ENCODE measurements at regions not wholly inside any gene's neighbourhood (a gene's known extent, or its start where the extent isn't known, plus 50 kb on each side); places are given as distances from the start of the nearest gene placed in this dataset.
A peak's percentile ranks its signal among the peaks of the same experiment; 100 is the strongest.

DNA sequence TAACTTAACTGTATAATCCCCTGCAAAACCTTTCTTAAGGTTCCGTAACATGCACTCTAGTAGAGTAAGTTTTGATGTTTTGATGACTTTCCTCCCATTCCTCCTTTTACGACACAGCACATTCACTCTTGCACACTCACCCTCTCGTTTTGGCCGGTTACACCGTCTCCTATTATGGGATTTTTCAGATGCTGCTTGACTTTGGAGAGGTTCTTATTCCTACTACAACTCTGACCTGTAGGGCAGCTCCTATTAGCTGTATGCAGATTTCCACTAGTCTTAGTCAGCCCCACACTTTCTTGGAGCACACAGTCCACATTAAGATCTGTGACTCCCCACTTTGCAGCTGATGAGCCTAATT lies 223.7 kb upstream of the SYNCRIP start:
- TF ChIP-seq ZFP3 (CRISPR knock-in tag; IDR thresholded peaks at IDR 0.05) (no peak), RARB (CRISPR knock-in tag; IDR thresholded peaks at IDR 0.05) (no peak), ZNF565 (CRISPR knock-in tag; conservative IDR thresholded peaks at IDR 0.05; ENCODE audit: low read depth) (no peak)
- TF ChIP-seq, protein P1, sequence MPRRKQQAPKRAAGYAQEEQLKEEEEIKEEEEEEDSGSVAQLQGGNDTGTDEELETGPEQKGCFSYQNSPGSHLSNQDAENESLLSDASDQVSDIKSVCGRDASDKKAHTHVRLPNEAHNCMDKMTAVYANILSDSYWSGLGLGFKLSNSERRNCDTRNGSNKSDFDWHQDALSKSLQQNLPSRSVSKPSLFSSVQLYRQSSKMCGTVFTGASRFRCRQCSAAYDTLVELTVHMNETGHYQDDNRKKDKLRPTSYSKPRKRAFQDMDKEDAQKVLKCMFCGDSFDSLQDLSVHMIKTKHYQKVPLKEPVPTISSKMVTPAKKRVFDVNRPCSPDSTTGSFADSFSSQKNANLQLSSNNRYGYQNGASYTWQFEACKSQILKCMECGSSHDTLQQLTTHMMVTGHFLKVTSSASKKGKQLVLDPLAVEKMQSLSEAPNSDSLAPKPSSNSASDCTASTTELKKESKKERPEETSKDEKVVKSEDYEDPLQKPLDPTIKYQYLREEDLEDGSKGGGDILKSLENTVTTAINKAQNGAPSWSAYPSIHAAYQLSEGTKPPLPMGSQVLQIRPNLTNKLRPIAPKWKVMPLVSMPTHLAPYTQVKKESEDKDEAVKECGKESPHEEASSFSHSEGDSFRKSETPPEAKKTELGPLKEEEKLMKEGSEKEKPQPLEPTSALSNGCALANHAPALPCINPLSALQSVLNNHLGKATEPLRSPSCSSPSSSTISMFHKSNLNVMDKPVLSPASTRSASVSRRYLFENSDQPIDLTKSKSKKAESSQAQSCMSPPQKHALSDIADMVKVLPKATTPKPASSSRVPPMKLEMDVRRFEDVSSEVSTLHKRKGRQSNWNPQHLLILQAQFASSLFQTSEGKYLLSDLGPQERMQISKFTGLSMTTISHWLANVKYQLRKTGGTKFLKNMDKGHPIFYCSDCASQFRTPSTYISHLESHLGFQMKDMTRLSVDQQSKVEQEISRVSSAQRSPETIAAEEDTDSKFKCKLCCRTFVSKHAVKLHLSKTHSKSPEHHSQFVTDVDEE (CRISPR knock-in tag; IDR thresholded peaks at IDR 0.05), result no peak
- no peak for ATAC-seq

DNA sequence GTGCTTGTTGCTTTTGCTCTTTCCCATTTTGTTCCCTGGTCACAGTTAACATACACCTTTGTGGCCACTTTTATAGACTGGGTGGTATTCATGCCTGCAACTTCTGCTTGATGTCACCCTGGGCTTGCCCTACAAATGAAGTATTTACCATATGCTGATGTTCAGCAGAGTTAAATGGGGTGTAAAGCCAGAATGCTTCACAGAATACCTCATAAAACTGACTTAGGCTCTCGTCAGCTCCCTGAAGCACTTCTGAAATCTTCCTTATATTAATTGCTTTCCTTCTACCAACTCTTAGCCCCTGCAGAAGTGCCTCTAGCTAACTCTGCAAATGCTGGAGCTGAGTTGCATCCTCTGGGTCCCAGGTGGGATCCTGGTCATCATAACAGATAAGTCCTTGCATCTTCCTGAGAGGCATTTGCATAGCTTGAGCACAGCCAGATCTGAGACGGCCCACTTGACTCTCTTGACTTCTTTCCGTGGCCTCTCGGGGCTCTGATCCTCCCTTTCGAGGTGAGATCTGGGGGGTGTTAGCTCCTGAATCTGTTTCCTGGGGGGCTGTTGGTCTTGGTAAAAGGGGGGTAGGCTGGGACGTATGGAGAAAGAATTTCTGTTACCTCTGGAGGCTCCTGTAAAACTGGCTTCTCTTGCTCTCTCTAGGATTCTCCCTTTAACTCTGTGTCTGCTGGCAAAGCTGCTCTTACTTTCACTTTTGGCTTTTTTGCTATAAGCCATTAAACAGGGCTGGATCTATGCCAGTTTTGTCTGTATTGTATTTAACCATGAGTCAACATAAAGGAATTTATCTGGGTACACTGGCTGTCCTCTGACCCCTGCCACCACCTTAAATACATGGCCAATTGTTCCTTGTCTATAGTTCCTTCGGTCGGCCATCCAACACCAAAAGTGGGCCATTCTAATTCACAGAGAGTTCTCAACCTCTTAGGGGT lies 223.0 kb upstream of the SYNCRIP start:
- ATAC-seq, result peak; percentile 58
- TF ChIP-seq, protein P2, sequence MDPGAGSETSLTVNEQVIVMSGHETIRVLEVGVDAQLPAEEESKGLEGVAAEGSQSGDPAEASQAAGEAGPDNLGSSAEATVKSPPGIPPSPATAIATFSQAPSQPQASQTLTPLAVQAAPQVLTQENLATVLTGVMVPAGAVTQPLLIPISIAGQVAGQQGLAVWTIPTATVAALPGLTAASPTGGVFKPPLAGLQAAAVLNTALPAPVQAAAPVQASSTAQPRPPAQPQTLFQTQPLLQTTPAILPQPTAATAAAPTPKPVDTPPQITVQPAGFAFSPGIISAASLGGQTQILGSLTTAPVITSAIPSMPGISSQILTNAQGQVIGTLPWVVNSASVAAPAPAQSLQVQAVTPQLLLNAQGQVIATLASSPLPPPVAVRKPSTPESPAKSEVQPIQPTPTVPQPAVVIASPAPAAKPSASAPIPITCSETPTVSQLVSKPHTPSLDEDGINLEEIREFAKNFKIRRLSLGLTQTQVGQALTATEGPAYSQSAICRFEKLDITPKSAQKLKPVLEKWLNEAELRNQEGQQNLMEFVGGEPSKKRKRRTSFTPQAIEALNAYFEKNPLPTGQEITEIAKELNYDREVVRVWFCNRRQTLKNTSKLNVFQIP (CRISPR knock-in tag; IDR thresholded peaks at IDR 0.05; ENCODE audit: borderline replicate concordance, low read depth), result no peak
- TF ChIP-seq ESRRG (CRISPR knock-in tag; IDR thresholded peaks at IDR 0.05) (no peak), OSR1 (CRISPR knock-in tag; IDR thresholded peaks at IDR 0.05) (no peak), TCF4 (CRISPR knock-in tag; IDR thresholded peaks at IDR 0.05; ENCODE audit: borderline replicate concordance) (no peak), ZNF565 (CRISPR knock-in tag; conservative IDR thresholded peaks at IDR 0.05; ENCODE audit: low read depth) (no peak), BACH2 (CRISPR knock-in tag; IDR thresholded peaks at IDR 0.05; ENCODE audit: borderline replicate concordance) (no peak), ZNF8 (CRISPR knock-in tag; IDR thresholded peaks at IDR 0.05) (no peak)

DNA sequence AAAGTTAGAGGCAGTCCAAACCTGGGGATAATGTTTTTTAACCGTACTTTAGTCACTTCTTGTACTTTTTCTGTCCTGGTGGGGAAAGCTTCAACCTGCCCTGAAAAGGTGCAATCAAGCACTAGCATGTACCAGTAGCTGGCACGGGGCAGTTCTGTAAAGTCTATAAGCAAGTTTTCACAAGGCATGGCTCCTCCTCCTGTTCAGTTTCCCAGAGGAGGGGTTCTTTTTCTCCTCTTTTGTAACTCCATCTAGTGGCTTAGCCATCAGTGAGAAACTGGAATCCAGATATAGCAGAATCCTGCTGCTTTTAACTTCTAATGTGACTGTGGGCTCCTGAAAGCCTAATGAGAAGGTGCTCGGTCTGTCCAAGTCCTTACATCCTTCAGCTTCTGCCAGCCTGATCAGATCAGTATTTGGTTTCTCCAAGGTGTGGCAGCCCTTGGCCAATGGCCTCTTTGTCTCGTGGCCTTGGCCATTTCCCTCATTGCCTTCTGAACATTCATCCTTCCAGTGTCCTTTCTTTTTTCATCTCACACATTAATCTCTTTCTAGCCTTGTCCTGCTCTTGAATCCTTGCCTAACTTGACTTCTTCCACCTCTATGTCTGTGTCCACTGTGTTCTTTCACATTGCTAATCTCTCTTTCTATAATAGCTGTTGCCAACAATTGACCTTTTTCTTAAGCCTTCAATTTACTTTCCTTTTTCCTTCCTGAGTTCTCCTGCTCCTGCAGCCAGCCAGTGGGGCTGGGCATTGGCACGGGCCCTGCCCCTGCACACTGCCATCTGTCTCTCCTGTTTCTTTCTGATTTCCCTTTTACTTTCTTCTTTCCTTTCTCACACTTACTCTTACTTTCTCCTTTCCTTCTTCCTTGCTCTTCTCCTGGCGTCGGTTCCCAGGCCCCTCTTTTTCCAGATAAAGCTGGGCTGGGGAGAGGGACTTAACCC lies 222.0 kb upstream of the SYNCRIP start:
- no peak; the same call in 2 of the 3 replicates for ATAC-seq

More for the DNA sequence above, 222.0 kb upstream of the SYNCRIP start:
- TF ChIP-seq ZNF565 (CRISPR knock-in tag; conservative IDR thresholded peaks at IDR 0.05; ENCODE audit: low read depth) (no peak), BACH2 (CRISPR knock-in tag; IDR thresholded peaks at IDR 0.05; ENCODE audit: borderline replicate concordance) (no peak), TOX (CRISPR knock-in tag; IDR thresholded peaks at IDR 0.05; ENCODE audit: borderline replicate concordance) (no peak), ZNF8 (CRISPR knock-in tag; IDR thresholded peaks at IDR 0.05) (no peak), ZFP30 (CRISPR knock-in tag; IDR thresholded peaks at IDR 0.05) (no peak), CSDC2 (CRISPR knock-in tag; IDR thresholded peaks at IDR 0.05) (no peak), RARB (CRISPR knock-in tag; IDR thresholded peaks at IDR 0.05) (no peak), GLIS3 (CRISPR knock-in tag; IDR thresholded peaks at IDR 0.05) (no peak), ISL1 (CRISPR knock-in tag; IDR thresholded peaks at IDR 0.05) (no peak), ESRRG (CRISPR knock-in tag; IDR thresholded peaks at IDR 0.05) (no peak), TCF4 (CRISPR knock-in tag; IDR thresholded peaks at IDR 0.05; ENCODE audit: borderline replicate concordance) (no peak), ZC3H10 (CRISPR knock-in tag; IDR thresholded peaks at IDR 0.05) (no peak), SNAI2 (CRISPR knock-in tag; IDR thresholded peaks at IDR 0.05) (no peak), ZNF70 (CRISPR knock-in tag; IDR thresholded peaks at IDR 0.05) (no peak), OSR1 (CRISPR knock-in tag; IDR thresholded peaks at IDR 0.05) (no peak), ZFP3 (CRISPR knock-in tag; IDR thresholded peaks at IDR 0.05) (no peak)
- TF ChIP-seq, protein P3, sequence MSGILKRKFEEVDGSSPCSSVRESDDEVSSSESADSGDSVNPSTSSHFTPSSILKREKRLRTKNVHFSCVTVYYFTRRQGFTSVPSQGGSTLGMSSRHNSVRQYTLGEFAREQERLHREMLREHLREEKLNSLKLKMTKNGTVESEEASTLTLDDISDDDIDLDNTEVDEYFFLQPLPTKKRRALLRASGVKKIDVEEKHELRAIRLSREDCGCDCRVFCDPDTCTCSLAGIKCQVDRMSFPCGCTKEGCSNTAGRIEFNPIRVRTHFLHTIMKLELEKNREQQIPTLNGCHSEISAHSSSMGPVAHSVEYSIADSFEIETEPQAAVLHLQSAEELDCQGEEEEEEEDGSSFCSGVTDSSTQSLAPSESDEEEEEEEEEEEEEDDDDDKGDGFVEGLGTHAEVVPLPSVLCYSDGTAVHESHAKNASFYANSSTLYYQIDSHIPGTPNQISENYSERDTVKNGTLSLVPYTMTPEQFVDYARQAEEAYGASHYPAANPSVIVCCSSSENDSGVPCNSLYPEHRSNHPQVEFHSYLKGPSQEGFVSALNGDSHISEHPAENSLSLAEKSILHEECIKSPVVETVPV (CRISPR knock-in tag; IDR thresholded peaks at IDR 0.05), result no peak
- TF ChIP-seq, protein P1 (CRISPR knock-in tag; IDR thresholded peaks at IDR 0.05), result no peak
- TF ChIP-seq, protein P2 (CRISPR knock-in tag; IDR thresholded peaks at IDR 0.05; ENCODE audit: borderline replicate concordance, low read depth), result no peak
- TF ChIP-seq, protein P4, sequence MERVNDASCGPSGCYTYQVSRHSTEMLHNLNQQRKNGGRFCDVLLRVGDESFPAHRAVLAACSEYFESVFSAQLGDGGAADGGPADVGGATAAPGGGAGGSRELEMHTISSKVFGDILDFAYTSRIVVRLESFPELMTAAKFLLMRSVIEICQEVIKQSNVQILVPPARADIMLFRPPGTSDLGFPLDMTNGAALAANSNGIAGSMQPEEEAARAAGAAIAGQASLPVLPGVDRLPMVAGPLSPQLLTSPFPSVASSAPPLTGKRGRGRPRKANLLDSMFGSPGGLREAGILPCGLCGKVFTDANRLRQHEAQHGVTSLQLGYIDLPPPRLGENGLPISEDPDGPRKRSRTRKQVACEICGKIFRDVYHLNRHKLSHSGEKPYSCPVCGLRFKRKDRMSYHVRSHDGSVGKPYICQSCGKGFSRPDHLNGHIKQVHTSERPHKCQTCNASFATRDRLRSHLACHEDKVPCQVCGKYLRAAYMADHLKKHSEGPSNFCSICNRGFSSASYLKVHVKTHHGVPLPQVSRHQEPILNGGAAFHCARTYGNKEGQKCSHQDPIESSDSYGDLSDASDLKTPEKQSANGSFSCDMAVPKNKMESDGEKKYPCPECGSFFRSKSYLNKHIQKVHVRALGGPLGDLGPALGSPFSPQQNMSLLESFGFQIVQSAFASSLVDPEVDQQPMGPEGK (CRISPR knock-in tag; IDR thresholded peaks at IDR 0.05; ENCODE audit: borderline replicate concordance), result no peak

Measured in SK-N-SH treated with all-trans-retinoic acid at 6 μM for 48 hours (cell line).